COLO668 (cell line): ENCODE measurements at regions not wholly inside any gene's neighbourhood (a gene's known extent, or its start where the extent isn't known, plus 50 kb on each side); places are given as distances from the start of the nearest gene placed in this dataset.

Experiments used
- DNase-seq: peaks from one replicate; lab custom pipeline; 2025; ENCODE audit not compliant: unreplicated experiment; lab: John Stamatoyannopoulos, UW

GRCh38 chr1:217004776-217005436, 281.7 kb upstream of the ESRRG start:
- no peak for DNase-seq

GRCh38 chr1:217003355-217003754, 280.1 kb upstream of the ESRRG start:
- DNase-seq: no peak

GRCh38 chr1:216997831-216998230, 274.6 kb upstream of the ESRRG start:
- DNase-seq: no peak

GRCh38 chr1:216997069-216997468, 273.8 kb upstream of the ESRRG start:
- no peak for DNase-seq

- DNase-seq: no peak
These were observed 261.3 kb upstream of the ESRRG start for GRCh38 chr1:216984536-216984935.

- DNase-seq: no peak
These were observed 260.6 kb upstream of the ESRRG start for GRCh38 chr1:216983823-216984222.

- DNase-seq: no peak
These were observed 238.3 kb upstream of the ESRRG start for GRCh38 chr1:216961516-216961915.

GRCh38 chr1:216960716-216961115, 237.5 kb upstream of the ESRRG start:
- DNase-seq: no peak

GRCh38 chr1:216958569-216958968, 235.3 kb upstream of the ESRRG start:
- no peak for DNase-seq

GRCh38 chr1:216953495-216953894, 230.3 kb upstream of the ESRRG start:
- DNase-seq: no peak

- no peak for DNase-seq
These were observed 229.6 kb upstream of the ESRRG start for GRCh38 chr1:216952864-216953263.

GRCh38 chr1:216945538-216946080, 222.4 kb upstream of the ESRRG start:
- DNase-seq: no peak

GRCh38 chr1:216944864-216945510, 221.8 kb upstream of the ESRRG start:
- no peak for DNase-seq

GRCh38 chr1:216937491-216937890, 214.3 kb upstream of the ESRRG start:
- no peak for DNase-seq

GRCh38 chr1:216936779-216937178, 213.6 kb upstream of the ESRRG start:
- no peak for DNase-seq

GRCh38 chr1:216935901-216936300, 212.7 kb upstream of the ESRRG start:
- DNase-seq: no peak

GRCh38 chr1:216932424-216932823, 209.2 kb upstream of the ESRRG start:
- no peak for DNase-seq

GRCh38 chr1:216929870-216930582, 206.8 kb upstream of the ESRRG start:
- no peak for DNase-seq

GRCh38 chr1:216927633-216928032, 204.4 kb upstream of the ESRRG start:
- DNase-seq: no peak

- no peak for DNase-seq
These were observed 203.7 kb upstream of the ESRRG start for GRCh38 chr1:216926720-216927510.

GRCh38 chr1:216925962-216926625, 202.9 kb upstream of the ESRRG start:
- no peak for DNase-seq
